Stimulated activated CD4-positive, alpha-beta T cell treated with anti-CD3 and anti-CD28 coated beads, Interleukin-4, amount 100 ng/mL, for 24 hours (primary cell): ENCODE measurements at regions not wholly inside any gene's neighbourhood (a gene's known extent, or its start where the extent isn't known, plus 50 kb on each side); places are given as distances from the start of the nearest gene placed in this dataset.

Experiments used
- DNase-seq: peaks from one replicate; pipeline ENCODE4 v3.0.0-alpha.2; 2020

- no peak for DNase-seq
Observed at GRCh38 chr2:144280009-144280408, 239.9 kb downstream of the ZEB2 start.

DNA sequence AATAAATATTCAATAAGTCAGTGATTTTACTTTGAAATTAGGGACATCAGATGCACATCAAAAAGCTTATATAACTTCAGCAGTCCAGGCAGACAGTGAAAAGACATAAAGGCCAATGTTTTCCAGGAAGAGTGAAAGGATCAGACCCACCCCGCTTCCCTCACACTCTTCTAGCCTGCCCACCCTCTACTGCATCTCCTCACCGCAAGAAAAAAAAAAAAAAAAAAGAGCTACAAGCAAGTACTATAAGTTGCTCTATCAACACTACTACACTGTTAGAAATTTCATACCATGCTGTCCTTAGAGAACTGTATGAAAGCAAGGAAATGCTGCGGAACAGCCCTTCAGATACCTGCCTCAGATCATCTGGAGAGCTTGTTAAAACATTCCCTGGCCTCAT is 240.8 kb downstream of the ZEB2 start:
- no peak for DNase-seq

DNA sequence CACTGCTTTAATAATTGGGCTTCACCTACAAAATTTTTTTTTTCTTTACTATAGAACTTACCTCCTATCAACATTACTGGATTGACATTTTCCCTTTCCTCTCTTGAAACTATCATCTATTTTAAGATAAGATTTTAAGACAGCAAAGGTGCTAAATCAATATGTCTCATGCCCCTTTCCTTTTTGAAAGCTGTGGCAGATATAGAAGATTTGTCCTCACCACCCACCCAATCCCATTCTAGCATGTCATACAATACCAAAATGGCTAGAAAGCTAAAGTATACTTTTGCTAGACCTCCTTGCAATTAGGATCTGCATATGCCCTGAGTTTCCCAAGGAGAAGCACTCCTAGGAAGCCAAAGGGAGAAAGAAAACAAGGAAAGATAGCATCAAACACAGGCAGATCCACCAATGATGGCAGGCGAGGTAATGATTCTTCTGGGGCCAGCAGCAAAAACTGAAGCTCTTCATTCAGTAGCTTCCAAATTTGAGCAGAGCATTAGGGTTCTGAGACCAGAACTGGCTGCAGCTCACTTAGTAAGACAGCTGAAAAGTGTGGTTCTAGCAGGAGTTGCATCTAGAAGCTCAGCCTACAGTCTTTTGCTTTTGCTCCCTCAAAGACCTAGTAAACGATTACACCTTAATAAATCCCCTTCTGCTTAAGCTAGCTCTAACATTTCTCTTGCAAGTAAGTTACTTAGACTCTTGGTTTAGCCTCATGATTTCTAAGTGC is 242.1 kb downstream of the ZEB2 start:
- DNase-seq = no peak

DNA sequence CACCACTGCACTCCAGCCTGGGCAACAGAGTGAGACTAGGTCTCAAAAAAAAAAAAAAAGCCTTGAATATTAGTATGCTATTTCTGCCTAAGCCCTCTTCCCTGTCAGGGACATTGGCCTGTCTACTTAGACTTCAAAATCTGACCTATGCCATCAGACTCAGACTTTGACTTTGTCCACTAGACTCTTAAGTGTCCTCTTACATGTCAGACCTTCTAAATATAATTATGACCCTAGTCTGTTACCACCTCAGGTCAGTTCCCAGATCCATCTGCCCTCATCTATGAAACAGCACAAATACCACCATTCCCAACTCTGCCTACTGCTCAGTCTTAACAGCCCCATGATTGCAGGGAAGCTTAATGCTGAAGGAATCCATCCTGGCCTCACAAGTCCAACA is 244.6 kb downstream of the ZEB2 start:
- DNase-seq = no peak

- DNase-seq = no peak
Observed at GRCh38 chr2:144274131-144274530, 245.8 kb downstream of the ZEB2 start.

- no peak for DNase-seq
Observed at GRCh38 chr2:144270951-144271350, 249.0 kb downstream of the ZEB2 start.

DNA sequence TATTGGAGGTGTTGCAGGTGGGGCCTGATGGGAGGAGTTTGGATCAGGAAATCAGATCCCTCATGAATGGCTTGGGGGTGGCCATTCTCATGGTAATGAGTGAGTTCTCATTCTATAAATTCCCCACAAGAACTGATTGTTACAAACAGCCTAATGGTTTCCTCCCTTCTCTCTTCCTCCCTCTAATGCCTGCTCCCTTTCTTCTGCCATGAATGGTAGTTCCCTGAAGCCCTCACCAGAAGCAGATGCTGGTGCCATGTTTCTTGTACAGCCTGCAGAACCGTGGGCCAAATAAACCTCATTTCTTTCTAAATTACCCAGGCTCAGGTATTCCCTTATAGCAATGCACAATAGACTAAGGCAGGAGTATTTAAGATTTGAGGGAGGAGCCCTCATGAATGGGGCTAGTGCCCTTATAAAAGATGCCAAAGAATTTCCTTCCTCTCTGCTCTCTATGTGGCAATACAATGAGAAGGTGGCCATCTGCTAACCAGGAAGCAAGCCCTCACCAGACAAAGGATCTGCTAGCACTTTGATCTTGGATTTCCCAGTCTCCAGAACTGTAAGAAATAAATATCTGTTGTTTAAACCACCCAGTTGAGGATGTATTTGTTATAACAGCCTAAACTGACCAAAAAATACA is 251.8 kb downstream of the ZEB2 start:
- DNase-seq = no peak

DNA sequence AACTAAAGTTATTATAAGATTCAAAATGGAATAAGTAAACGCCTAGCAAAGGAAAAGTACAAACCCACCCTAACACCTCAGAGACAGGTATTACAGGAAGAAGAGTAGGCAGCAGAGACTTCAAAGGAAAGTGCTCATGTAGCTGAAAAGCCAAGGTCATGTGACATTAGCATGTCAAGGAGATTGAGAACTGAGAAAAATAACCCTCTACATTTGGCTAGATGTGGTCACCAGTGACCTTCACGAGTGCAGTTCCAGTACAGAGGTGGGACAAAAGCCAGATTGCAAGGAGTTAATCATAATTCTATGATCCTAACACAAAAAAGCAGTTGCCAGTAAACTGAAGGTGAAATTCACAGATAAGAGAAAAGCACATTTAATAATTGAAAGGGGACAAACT is 252.7 kb downstream of the ZEB2 start:
- no peak for DNase-seq

DNA sequence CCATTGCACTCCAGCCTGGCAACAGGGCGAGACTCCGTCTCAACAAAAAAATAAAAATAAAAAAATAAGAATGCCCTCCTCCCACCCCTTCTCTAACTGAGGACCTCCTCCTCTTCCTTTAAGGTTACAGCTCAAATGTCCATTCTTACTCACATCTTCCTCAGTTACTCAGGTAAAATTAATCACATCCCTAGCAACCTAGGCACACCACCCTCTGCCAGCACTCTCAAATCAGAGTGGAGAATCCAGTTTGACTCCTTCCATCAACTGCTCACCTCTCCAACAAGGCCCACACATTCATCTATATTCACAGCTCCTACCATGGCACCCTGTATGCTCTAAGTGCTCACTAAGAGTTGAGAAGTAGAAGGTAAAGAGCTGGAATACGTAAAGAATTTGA is 254.3 kb downstream of the ZEB2 start:
- DNase-seq = no peak

DNA sequence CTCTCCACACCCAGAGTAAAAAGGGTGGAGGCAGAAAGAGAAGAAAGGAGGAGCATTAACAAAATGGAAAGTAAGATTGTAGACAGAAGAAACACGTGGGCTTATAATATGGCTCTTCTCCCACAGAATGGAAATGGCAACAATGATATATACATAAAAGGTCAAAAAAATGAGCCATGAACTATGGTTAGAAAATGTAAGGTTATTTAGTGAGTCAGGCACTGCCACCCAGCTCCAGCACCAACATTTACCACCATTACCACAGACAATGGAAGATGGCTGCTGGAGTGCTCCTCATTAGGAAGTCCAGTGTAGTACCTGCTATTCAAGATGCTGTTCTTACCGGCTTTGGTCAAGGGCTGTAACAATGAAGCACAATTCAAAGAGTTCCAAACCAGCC is 258.0 kb downstream of the ZEB2 start:
- DNase-seq = no peak

GRCh38 chr2:144261336-144261735 is 258.6 kb downstream of the ZEB2 start:
- DNase-seq = no peak

DNA sequence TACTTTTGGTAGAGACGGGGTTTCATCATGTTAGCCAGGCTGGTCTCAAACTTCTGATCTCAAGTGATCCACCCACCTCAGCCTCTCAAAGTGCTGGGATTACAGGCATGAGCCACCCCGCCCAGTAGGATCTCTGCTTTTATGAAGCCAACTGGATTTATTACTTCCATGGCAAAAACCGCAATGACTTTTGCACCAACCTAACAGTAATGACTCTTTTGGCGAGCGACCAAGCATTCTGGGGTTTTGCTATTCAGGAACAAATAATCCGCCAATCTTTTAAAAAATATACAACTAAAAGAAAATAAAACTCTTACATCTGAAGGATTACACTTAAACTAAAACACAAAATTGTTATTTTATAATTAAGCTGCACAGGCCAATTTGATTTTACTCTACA is 260.6 kb downstream of the ZEB2 start:
- DNase-seq = no peak

GRCh38 chr2:144258154-144258553 is 261.8 kb downstream of the ZEB2 start:
- DNase-seq = no peak

GRCh38 chr2:144256996-144257707 is 262.8 kb downstream of the ZEB2 start:
- no peak for DNase-seq

GRCh38 chr2:144254342-144255235 is 265.3 kb downstream of the ZEB2 start:
- DNase-seq = no peak

- DNase-seq = no peak
Observed at GRCh38 chr2:144253743-144254142, 266.2 kb downstream of the ZEB2 start.

- no peak for DNase-seq
Observed at GRCh38 chr2:144252694-144253093, 267.2 kb downstream of the ZEB2 start.

DNA sequence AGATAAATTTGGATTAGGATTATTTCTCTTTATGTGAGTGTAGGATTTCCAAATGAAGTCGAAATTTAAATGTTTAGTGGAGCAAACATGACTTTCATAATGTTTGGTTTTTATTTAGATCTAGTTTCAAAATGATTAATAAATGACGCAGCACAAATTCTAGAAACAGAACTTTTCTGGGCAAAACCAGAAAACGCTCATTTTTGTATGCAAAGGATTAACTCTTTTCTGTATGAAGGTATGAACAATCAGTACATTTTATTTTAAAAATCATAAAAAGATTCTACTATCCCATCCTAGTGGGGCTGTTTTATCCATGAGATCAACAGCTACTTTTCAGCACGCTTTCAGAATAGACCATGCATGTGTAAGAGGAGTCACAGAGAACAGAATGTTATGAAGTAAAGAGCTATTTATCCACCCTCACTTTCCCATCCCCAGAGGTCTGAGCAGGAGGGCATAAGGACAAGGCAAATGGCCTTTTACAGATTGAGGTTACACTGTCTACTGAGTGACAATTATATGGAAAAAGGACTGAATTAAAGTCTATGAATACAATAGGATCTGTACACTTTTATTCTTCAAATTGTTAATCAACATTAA is 270.8 kb downstream of the ZEB2 start:
- no peak for DNase-seq

GRCh38 chr2:144248350-144249034 is 271.4 kb downstream of the ZEB2 start:
- DNase-seq = no peak

- DNase-seq = no peak
Observed at GRCh38 chr2:144244938-144245337, 275.0 kb downstream of the ZEB2 start.

- DNase-seq = no peak
Observed at GRCh38 chr2:144242311-144242710, 277.6 kb downstream of the ZEB2 start.

GRCh38 chr2:144241801-144242200 is 278.1 kb downstream of the ZEB2 start:
- DNase-seq = no peak
